Heart left ventricle (tissue), 13 donors: ENCODE measurements at regions not wholly inside any gene's neighbourhood (a gene's known extent, or its start where the extent isn't known, plus 50 kb on each side); places are given as distances from the start of the nearest gene placed in this dataset.

ENCODE experiments used
- CTCF ChIP-seq, 12 donors: fragments of 200-600 bp; sonication (generic) in 4 of 12; IDR thresholded peaks; one replicate each; pipeline versions ENCODE4 v1.5.0 to v1.8.0; 2018 to 2022; ENCODE audit warnings: antibody characterized with exemption in 12 of 12, mild to moderate bottlenecking in 5 of 12
- POLR2A ChIP-seq, 2 donors: fragments of 450-650 bp; IDR thresholded peaks; one replicate each; pipeline ENCODE4 v1.6.1; 2017; ENCODE audit warnings: antibody characterized with exemption in 2 of 2, mild to moderate bottlenecking in 2 of 2, moderate library complexity in 2 of 2
- donor health status: ischemic (EF 13 %, LVEDD 7.1; RV severe dilation, severe dysfunction).
- donor health status: DM: no; HTN: yes; CAD: no.
- donor health status: DM: no; HTN: no; CAD: no.
- donor health status: ischemic (EF 25% LVEDD 6.9; RV normal size, moderate dysfunction).
- donor health status: ischemic (EF 25% LVEDD 5.7; RV mildly dilated, moderate dysfunction).
- donor health status: ischemic (EF 35%, LVEDD 5.7; RV mildly dilated, moderate dysfunction).
- donor health status: nonischemic (EF 11% LVEDD 7.7; RV severe dilation, severe dysfunction).
- donor health status: DM: yes; HTN: yes; CAD: no.
- donor health status: PGD.
- donor health status: ischemic (EF 29% LVEDD 5.4; RV normal size, mild dysfunction).
- donor health status: nonischemic (EF 23%, LVEDD 6.1; RV moderate dilation, normal function).

GRCh38 chr6:54602591-54602990 lies 244.0 kb upstream of the FAM83B start:
- no peak for TF ChIP-seq CTCF (IDR thresholded peaks at IDR 0.05)
- TF ChIP-seq POLR2A (IDR thresholded peaks at IDR 0.05): no peak
